ENCODE measurements at regions not wholly inside any gene's neighbourhood (a gene's known extent, or its start where the extent isn't known, plus 50 kb on each side); places are given as distances from the start of the nearest gene placed in this dataset.

GRCh38 chr14:29503903-29504302, 423.7 kb downstream of the PRKD1 start:
- no peak for TF ChIP-seq POLR2A (IDR thresholded peaks at IDR 0.05; ENCODE audit: low read length)
- TF ChIP-seq GATA1 (IDR thresholded peaks at IDR 0.05; ENCODE audit: low read depth, low read length) = no peak
